ENCODE measurements at regions not wholly inside any gene's neighbourhood (a gene's known extent, or its start where the extent isn't known, plus 50 kb on each side); places are given as distances from the start of the nearest gene placed in this dataset.

GRCh38 chr11:29959488-29959887, 57.3 kb downstream of the KCNA4 start:
- DNase-seq = no peak

GRCh38 chr11:29957431-29957830, 59.4 kb downstream of the KCNA4 start:
- DNase-seq = no peak

GRCh38 chr11:29956076-29956556, 60.7 kb downstream of the KCNA4 start:
- no peak for DNase-seq

- DNase-seq = no peak
These were observed 73.5 kb downstream of the KCNA4 start for GRCh38 chr11:29943347-29943746.

GRCh38 chr11:29937526-29937925, 79.3 kb downstream of the KCNA4 start:
- DNase-seq = no peak

- DNase-seq = no peak
These were observed 82.7 kb downstream of the KCNA4 start for GRCh38 chr11:29934115-29934638.

GRCh38 chr11:29916040-29916439, 100.8 kb downstream of the KCNA4 start:
- DNase-seq = no peak

GRCh38 chr11:29914203-29914930, 102.5 kb downstream of the KCNA4 start:
- DNase-seq = no peak

GRCh38 chr11:29913352-29913751, 103.5 kb downstream of the KCNA4 start:
- DNase-seq = no peak

- DNase-seq = no peak
These were observed 116.4 kb downstream of the KCNA4 start for GRCh38 chr11:29900382-29900781.

GRCh38 chr11:29879560-29879959, 137.3 kb downstream of the KCNA4 start:
- no peak for DNase-seq

- no peak for DNase-seq
These were observed 140.6 kb downstream of the KCNA4 start for GRCh38 chr11:29876192-29876591.

- DNase-seq = no peak
These were observed 169.6 kb downstream of the KCNA4 start for GRCh38 chr11:29847219-29847618.

GRCh38 chr11:29844701-29845379, 172.0 kb downstream of the KCNA4 start:
- DNase-seq = no peak

- no peak for DNase-seq
These were observed 172.8 kb downstream of the KCNA4 start for GRCh38 chr11:29844031-29844430.

- no peak for DNase-seq
These were observed 174.8 kb downstream of the KCNA4 start for GRCh38 chr11:29842061-29842460.

- DNase-seq = no peak
These were observed 190.0 kb downstream of the KCNA4 start for GRCh38 chr11:29826878-29827277.

GRCh38 chr11:29816359-29816758, 200.5 kb downstream of the KCNA4 start:
- DNase-seq = no peak

- no peak for DNase-seq
These were observed 207.7 kb downstream of the KCNA4 start for GRCh38 chr11:29809121-29809520.

GRCh38 chr11:29802522-29802921, 214.3 kb downstream of the KCNA4 start:
- DNase-seq = no peak

GRCh38 chr11:29801561-29801960, 215.3 kb downstream of the KCNA4 start:
- DNase-seq = no peak

GRCh38 chr11:29786092-29786491, 230.7 kb downstream of the KCNA4 start:
- DNase-seq = no peak

GRCh38 chr11:29783506-29783905, 233.3 kb downstream of the KCNA4 start:
- DNase-seq = no peak

- DNase-seq = no peak
These were observed 234.4 kb downstream of the KCNA4 start for GRCh38 chr11:29782447-29782846.
